ENCODE measurements at regions not wholly inside any gene's neighbourhood (a gene's known extent, or its start where the extent isn't known, plus 50 kb on each side); places are given as distances from the start of the nearest gene placed in this dataset.

DNA sequence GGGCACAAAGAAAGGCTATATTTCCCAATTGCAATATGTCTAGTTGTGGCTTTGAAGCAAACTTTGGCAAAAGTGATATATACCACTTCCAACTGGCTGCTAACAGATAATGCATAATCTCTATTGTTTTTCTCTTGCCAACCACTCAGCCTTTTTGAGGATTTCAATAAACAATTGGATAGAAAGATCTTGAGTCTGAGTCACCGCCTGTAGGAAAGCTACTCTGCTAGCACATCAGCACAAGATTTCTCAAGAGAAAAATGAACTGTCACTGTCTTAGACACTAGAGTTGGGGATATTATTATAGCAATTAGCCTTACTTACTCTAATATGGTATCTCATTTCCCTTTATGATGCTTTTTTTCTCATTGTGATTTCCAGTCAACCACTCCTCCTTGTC is 119.7 kb downstream of the SST start:
- ATAC-seq (ENCODE audit: insufficient number of reproducible peaks, low FRiP score, low read depth) (no peak), DNase-seq (ENCODE audit: low spot score) (no peak)
- no peaks in the 10 kb centered on the region for H3K9me3 ChIP-seq
- no peaks in the 10 kb centered on the region for H3K27me3 ChIP-seq (replicated peaks; ENCODE audit: insufficient read depth)
- H3K27ac ChIP-seq, result no peak overlapping the region
- H3K4me3 ChIP-seq, result no peak overlapping the region
- TF ChIP-seq, protein P1, sequence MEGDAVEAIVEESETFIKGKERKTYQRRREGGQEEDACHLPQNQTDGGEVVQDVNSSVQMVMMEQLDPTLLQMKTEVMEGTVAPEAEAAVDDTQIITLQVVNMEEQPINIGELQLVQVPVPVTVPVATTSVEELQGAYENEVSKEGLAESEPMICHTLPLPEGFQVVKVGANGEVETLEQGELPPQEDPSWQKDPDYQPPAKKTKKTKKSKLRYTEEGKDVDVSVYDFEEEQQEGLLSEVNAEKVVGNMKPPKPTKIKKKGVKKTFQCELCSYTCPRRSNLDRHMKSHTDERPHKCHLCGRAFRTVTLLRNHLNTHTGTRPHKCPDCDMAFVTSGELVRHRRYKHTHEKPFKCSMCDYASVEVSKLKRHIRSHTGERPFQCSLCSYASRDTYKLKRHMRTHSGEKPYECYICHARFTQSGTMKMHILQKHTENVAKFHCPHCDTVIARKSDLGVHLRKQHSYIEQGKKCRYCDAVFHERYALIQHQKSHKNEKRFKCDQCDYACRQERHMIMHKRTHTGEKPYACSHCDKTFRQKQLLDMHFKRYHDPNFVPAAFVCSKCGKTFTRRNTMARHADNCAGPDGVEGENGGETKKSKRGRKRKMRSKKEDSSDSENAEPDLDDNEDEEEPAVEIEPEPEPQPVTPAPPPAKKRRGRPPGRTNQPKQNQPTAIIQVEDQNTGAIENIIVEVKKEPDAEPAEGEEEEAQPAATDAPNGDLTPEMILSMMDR (IDR thresholded peaks at IDR 0.05), result no peak
- no peaks in the 10 kb centered on the region for H3K4me1 ChIP-seq (ENCODE audit: control insufficient read depth in 1 of 2, low read depth in 2 of 2)
- H3K36me3 ChIP-seq, result no peaks in the 10 kb centered on the region

GRCh38 chr3:187545366-187545765 is 124.8 kb downstream of the SST start:
- TF ChIP-seq, protein P1 (IDR thresholded peaks at IDR 0.05), result no peak
- H3K4me3 ChIP-seq, result no peak overlapping the region
- DNase-seq (ENCODE audit: low spot score), result no peak
- H3K27ac ChIP-seq, result no peak overlapping the region
- no peaks in the 10 kb centered on the region for H3K9me3 ChIP-seq
- H3K27me3 ChIP-seq (replicated peaks; ENCODE audit: insufficient read depth), result no peaks in the 10 kb centered on the region
- H3K36me3 ChIP-seq, result no peaks in the 10 kb centered on the region
- ATAC-seq (ENCODE audit: insufficient number of reproducible peaks, low FRiP score, low read depth), result no peak
- no peaks in the 10 kb centered on the region for H3K4me1 ChIP-seq (ENCODE audit: control insufficient read depth in 1 of 2, low read depth in 2 of 2)

GRCh38 chr3:187544326-187544725 is 125.9 kb downstream of the SST start:
- Histone ChIP-seq H3K9me3 (no peaks in the 10 kb centered on the region), H3K27ac (no peak overlapping the region), H3K27me3 (replicated peaks; ENCODE audit: insufficient read depth) (no peaks in the 10 kb centered on the region), H3K4me1 (ENCODE audit: control insufficient read depth in 1 of 2, low read depth in 2 of 2) (no peaks in the 10 kb centered on the region), H3K36me3 (no peaks in the 10 kb centered on the region), H3K4me3 (no peak overlapping the region)
- DNase-seq (ENCODE audit: low spot score) (no peak), ATAC-seq (ENCODE audit: insufficient number of reproducible peaks, low FRiP score, low read depth) (no peak)
- TF ChIP-seq, protein P1 (IDR thresholded peaks at IDR 0.05), result no peak

DNA sequence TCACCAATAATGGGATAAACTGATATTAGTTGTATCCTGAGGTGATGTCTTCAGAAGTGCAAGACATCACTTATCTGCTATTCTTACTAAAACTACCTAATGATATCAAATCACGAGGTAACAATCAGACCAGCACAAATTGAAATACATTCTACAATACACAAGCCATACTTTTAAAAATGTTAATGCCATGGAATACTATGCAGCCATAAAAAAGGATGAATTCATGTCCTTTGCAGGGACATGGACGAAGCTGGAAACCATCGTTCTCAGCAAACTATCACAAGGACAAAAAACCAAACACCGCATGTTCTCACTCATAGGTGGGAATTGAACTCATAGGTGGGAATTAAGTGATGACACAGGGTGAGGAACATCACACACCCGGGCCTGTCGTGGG is 129.3 kb downstream of the SST start:
- Histone ChIP-seq H3K9me3 (no peaks in the 10 kb centered on the region), H3K27me3 (replicated peaks; ENCODE audit: insufficient read depth) (no peaks in the 10 kb centered on the region), H3K4me1 (ENCODE audit: control insufficient read depth in 1 of 2, low read depth in 2 of 2) (no peaks in the 10 kb centered on the region), H3K36me3 (no peaks in the 10 kb centered on the region), H3K4me3 (no peak overlapping the region), H3K27ac (no peak overlapping the region)
- no peak for ATAC-seq (ENCODE audit: insufficient number of reproducible peaks, low FRiP score, low read depth)
- no peak for DNase-seq (ENCODE audit: low spot score)
- TF ChIP-seq, protein P1 (IDR thresholded peaks at IDR 0.05), result no peak

- no peaks in the 10 kb centered on the region for H3K9me3 ChIP-seq
- H3K27ac ChIP-seq, result no peak overlapping the region
- ATAC-seq (ENCODE audit: insufficient number of reproducible peaks, low FRiP score, low read depth) (no peak), DNase-seq (ENCODE audit: low spot score) (no peak)
- H3K4me3 ChIP-seq, result no peak overlapping the region
- TF ChIP-seq, protein P1 (IDR thresholded peaks at IDR 0.05), result no peak
- H3K36me3 ChIP-seq, result no peaks in the 10 kb centered on the region
- no peaks in the 10 kb centered on the region for H3K27me3 ChIP-seq (replicated peaks; ENCODE audit: insufficient read depth)
- no peaks in the 10 kb centered on the region for H3K4me1 ChIP-seq (ENCODE audit: control insufficient read depth in 1 of 2, low read depth in 2 of 2)
These were observed 134.0 kb downstream of the SST start for GRCh38 chr3:187536185-187536584.

Measured in thoracic aorta (tissue), 2 donors.